GM23338 (cell line): ENCODE measurements at regions not wholly inside any gene's neighbourhood (a gene's known extent, or its start where the extent isn't known, plus 50 kb on each side); places are given as distances from the start of the nearest gene placed in this dataset.

ENCODE experiments used
- ATAC-seq: fragments of 200-7000 bp; cut with Tn5 transposase; 3 replicates; pipeline ENCODE4 v1.9.1; 2020
- DNase-seq: peaks from one replicate; pipeline ENCODE4 v3.0.0-alpha.2; 2015; ENCODE audit warnings: low spot score
- H2AFZ ChIP-seq: fragments of 200-600 bp; sonication (generic); 2 replicates; pipeline ENCODE4 v1.8.0; 2016; ENCODE audit warnings: antibody characterized with exemption, mild to moderate bottlenecking, moderate library complexity
- H3F3A ChIP-seq: fragments of 200-600 bp; sonication (generic); replicated peaks from 2 replicates; pipeline ENCODE4 v1.8.0; 2017; ENCODE audit warnings: antibody characterized with exemption, mixed run types, low read depth
- H3K27ac ChIP-seq: fragments of 200-600 bp; sonication (generic); 2 replicates; pipeline ENCODE4 v1.6.1; 2016; ENCODE audit warnings: low read depth
- H3K27me3 ChIP-seq: fragments of 200-600 bp; sonication (generic); 2 replicates; pipeline ENCODE4 v1.8.0; 2016; ENCODE audit warnings: mild to moderate bottlenecking, mixed run types, moderate library complexity; ENCODE audit not compliant: insufficient read depth
- H3K36me3 ChIP-seq: fragments of 200-600 bp; sonication (generic); 2 replicates; pipeline ENCODE4 v1.8.0; 2016; ENCODE audit warnings: mild to moderate bottlenecking; ENCODE audit not compliant: insufficient read depth
- H3K4me1 ChIP-seq: fragments of 200-600 bp; sonication (generic); 2 replicates; pipeline ENCODE4 v1.8.0; 2016; ENCODE audit warnings: mild to moderate bottlenecking, moderate library complexity; ENCODE audit not compliant: insufficient read depth
- H3K4me2 ChIP-seq: fragments of 200-600 bp; sonication (generic); 2 replicates; pipeline ENCODE4 v1.7.1; 2017; ENCODE audit warnings: mixed run types
- H3K4me3 ChIP-seq: fragments of 200-600 bp; sonication (generic); 2 replicates; pipeline ENCODE4 v1.6.1; 2016; ENCODE audit warnings: mixed run types
- H3K79me2 ChIP-seq: fragments of 200-600 bp; sonication (generic); replicated peaks from 2 replicates; pipeline ENCODE4 v1.8.0; 2017; ENCODE audit warnings: mild to moderate bottlenecking; ENCODE audit not compliant: insufficient read depth
- H3K9me2 ChIP-seq: fragments of 200-600 bp; sonication (generic); 2 replicates; pipeline ENCODE4 v1.8.0; 2017; ENCODE audit not compliant: insufficient read depth
- H4K20me1 ChIP-seq: fragments of 200-600 bp; sonication (generic); replicated peaks from 2 replicates; pipeline ENCODE4 v1.8.0; 2017; ENCODE audit warnings: mild to moderate bottlenecking; ENCODE audit not compliant: insufficient read depth
- H3K27ac Mint-ChIP-seq: 2 replicates; pipeline ENCODE4 v1.8.0; 2020; ENCODE audit warnings: inconsistent platforms, mild to moderate bottlenecking, moderate library complexity, mixed read lengths
- H3K27me3 Mint-ChIP-seq: 3 replicates; pipeline ENCODE4 v1.8.0; 2022; ENCODE audit warnings: low read depth, mild to moderate bottlenecking, moderate library complexity, mixed read lengths, inconsistent platforms; ENCODE audit not compliant: insufficient read depth, poor library complexity
- H3K36me3 Mint-ChIP-seq: 3 replicates; pipeline ENCODE4 v1.8.0; 2021; ENCODE audit warnings: low read depth, mild to moderate bottlenecking, inconsistent platforms, moderate library complexity, mixed read lengths
- H3K4me1 Mint-ChIP-seq: 3 replicates; pipeline ENCODE4 v1.8.0; 2020; ENCODE audit warnings: mild to moderate bottlenecking, inconsistent platforms, mixed read lengths
- H3K4me3 Mint-ChIP-seq: 3 replicates; pipeline ENCODE4 v1.8.0; 2021; ENCODE audit warnings: moderate library complexity, mild to moderate bottlenecking, inconsistent platforms, mixed read lengths
- H3K9me3 Mint-ChIP-seq: 3 replicates; pipeline ENCODE4 v1.8.0; 2020; ENCODE audit warnings: moderate library complexity, mild to moderate bottlenecking, inconsistent platforms, mixed read lengths
- CREB1 ChIP-seq: fragments of 250-450 bp; sonication (Bioruptor Pico); IDR thresholded peaks from 2 replicates; pipeline ENCODE4 v1.5.0; 2020; ENCODE audit warnings: low read depth, mild to moderate bottlenecking, moderate library complexity
- EZH2phosphoT487 ChIP-seq: fragments of 200-600 bp; sonication (generic); IDR thresholded peaks from one replicate; pipeline ENCODE4 v1.8.1; 2018; ENCODE audit warnings: antibody characterized with exemption; ENCODE audit not compliant: unreplicated experiment
- JUNB ChIP-seq: IDR thresholded peaks from one replicate; pipeline ENCODE4 v1.6.1; 2016; ENCODE audit warnings: antibody characterized with exemption; ENCODE audit not compliant: unreplicated experiment
- POLR2AphosphoS5 ChIP-seq: IDR thresholded peaks from 2 replicates; pipeline ENCODE4 v1.6.1; 2016; ENCODE audit warnings: antibody characterized with exemption, low read depth
- STAT1 ChIP-seq: IDR thresholded peaks from one replicate; pipeline ENCODE4 v1.6.1; 2016; ENCODE audit warnings: antibody characterized with exemption; ENCODE audit not compliant: unreplicated experiment
- TF ChIP-seq, protein P1 (sequence below), 2 experiments: fragments of 200-600 bp in 1 of 2; sonication (generic) in 1 of 2; conservative IDR thresholded peaks; 2 replicates each; pipeline versions ENCODE4 v1.5.1 to v1.6.1; 2016 to 2017; ENCODE audit warnings: antibody characterized with exemption in 2 of 2, low read depth in 2 of 2, mild to moderate bottlenecking in 2 of 2, moderate library complexity in 1 of 2
- TF ChIP-seq, protein P2 (sequence below): IDR thresholded peaks from 2 replicates; pipeline ENCODE4 v1.6.1; 2016; ENCODE audit warnings: antibody characterized with exemption
- TF ChIP-seq, protein P3 (sequence below): fragments of 250-450 bp; sonication (Bioruptor Pico); IDR thresholded peaks from 2 replicates; pipeline ENCODE4 v1.5.0; 2020; ENCODE audit warnings: mild to moderate bottlenecking, moderate library complexity

DNA sequence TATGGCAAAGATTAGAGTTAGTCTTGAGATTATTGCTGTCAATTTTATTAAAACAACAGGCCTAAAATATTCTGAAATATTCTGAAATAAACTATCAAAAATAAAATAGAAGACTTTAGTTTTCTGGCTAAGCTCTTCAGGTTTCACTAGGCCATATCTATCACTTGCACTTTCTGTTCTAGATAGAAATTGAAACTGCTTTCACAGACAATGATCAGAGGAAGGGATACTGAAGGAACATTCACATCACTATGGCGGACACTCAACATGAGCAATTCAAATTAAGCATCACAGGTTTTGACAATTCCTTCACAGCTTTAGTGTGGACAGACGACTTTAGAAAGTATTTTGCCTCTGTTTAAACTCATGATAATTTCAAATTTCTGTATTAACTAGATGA lies 586.4 kb upstream of the REG3G start:
- H3K4me3 Mint-ChIP-seq = no peak overlapping the region
- no peaks in the 10 kb centered on the region for H3K27me3 Mint-ChIP-seq
- H3K4me3 ChIP-seq = no peak overlapping the region
- no peaks in the 10 kb centered on the region for H3K9me3 Mint-ChIP-seq
- H3F3A ChIP-seq = no peaks in the 10 kb centered on the region
- no peaks in the 10 kb centered on the region for H3K79me2 ChIP-seq
- TF ChIP-seq, protein P1, sequence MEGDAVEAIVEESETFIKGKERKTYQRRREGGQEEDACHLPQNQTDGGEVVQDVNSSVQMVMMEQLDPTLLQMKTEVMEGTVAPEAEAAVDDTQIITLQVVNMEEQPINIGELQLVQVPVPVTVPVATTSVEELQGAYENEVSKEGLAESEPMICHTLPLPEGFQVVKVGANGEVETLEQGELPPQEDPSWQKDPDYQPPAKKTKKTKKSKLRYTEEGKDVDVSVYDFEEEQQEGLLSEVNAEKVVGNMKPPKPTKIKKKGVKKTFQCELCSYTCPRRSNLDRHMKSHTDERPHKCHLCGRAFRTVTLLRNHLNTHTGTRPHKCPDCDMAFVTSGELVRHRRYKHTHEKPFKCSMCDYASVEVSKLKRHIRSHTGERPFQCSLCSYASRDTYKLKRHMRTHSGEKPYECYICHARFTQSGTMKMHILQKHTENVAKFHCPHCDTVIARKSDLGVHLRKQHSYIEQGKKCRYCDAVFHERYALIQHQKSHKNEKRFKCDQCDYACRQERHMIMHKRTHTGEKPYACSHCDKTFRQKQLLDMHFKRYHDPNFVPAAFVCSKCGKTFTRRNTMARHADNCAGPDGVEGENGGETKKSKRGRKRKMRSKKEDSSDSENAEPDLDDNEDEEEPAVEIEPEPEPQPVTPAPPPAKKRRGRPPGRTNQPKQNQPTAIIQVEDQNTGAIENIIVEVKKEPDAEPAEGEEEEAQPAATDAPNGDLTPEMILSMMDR (conservative IDR thresholded peaks at IDR 0.05; ENCODE audit: low read depth in 2 of 2) = no peak
- no peak for TF ChIP-seq POLR2AphosphoS5
- TF ChIP-seq, protein P2, sequence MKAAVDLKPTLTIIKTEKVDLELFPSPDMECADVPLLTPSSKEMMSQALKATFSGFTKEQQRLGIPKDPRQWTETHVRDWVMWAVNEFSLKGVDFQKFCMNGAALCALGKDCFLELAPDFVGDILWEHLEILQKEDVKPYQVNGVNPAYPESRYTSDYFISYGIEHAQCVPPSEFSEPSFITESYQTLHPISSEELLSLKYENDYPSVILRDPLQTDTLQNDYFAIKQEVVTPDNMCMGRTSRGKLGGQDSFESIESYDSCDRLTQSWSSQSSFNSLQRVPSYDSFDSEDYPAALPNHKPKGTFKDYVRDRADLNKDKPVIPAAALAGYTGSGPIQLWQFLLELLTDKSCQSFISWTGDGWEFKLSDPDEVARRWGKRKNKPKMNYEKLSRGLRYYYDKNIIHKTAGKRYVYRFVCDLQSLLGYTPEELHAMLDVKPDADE = no peak
- no peak for TF ChIP-seq CREB1 (CRISPR knock-in tag)
- TF ChIP-seq JUNB = no peak
- DNase-seq = no peak
- no peaks in the 10 kb centered on the region for H3K36me3 Mint-ChIP-seq
- no peak overlapping the region for H3K27ac Mint-ChIP-seq
- H3K4me2 ChIP-seq = no peak overlapping the region
- H3K27ac ChIP-seq = no peak overlapping the region
- H3K4me1 ChIP-seq = no peaks in the 10 kb centered on the region
- no peaks in the 10 kb centered on the region for H4K20me1 ChIP-seq
- H3K36me3 ChIP-seq = no peaks in the 10 kb centered on the region
- H2AFZ ChIP-seq = no peak overlapping the region
- H3K9me2 ChIP-seq = no peaks in the 10 kb centered on the region
- no peaks in the 10 kb centered on the region for H3K4me1 Mint-ChIP-seq
- no peaks in the 10 kb centered on the region for H3K27me3 ChIP-seq
- ATAC-seq = no peak

DNA sequence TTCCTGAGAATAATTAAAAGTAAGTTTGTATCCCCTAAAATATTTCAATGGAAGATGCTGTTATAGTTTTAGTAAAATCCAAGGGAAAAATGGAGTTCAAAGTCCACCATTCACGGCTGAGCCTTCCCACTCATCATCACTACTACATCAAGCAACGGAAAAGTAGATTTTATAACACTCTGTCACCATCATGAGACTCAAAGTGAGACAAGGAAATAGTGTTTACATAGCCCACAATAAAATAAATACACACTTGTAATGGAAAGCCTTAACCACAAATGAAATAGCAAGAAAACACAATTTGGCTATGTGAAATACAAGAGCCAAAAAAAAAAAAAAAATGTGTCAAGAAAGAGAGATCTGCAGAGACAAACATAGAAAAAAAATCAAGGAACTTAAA lies 569.9 kb upstream of the REG3G start:
- DNase-seq (no peak), ATAC-seq (no peak)
- H3K27ac ChIP-seq = no peak overlapping the region
- H4K20me1 ChIP-seq = no peaks in the 10 kb centered on the region
- Mint-ChIP-seq H3K27me3 (peaks cover 2% of the 10 kb centered on the region), H3K27ac (no peak overlapping the region), H3K9me3 (no peaks in the 10 kb centered on the region), H3K4me3 (no peak overlapping the region), H3K36me3 (no peaks in the 10 kb centered on the region), H3K4me1 (no peaks in the 10 kb centered on the region)
- TF ChIP-seq STAT1 (no peak), EZH2phosphoT487 (no peak)
- no peaks in the 10 kb centered on the region for H3K27me3 ChIP-seq
- H3F3A ChIP-seq = no peaks in the 10 kb centered on the region
- H3K4me1 ChIP-seq = no peaks in the 10 kb centered on the region; the same call in 1 of the 2 replicates
- no peaks in the 10 kb centered on the region; the same call in 1 of the 2 replicates for H3K9me2 ChIP-seq
- no peak overlapping the region for H3K4me2 ChIP-seq
- no peak overlapping the region for H2AFZ ChIP-seq
- no peaks in the 10 kb centered on the region for H3K36me3 ChIP-seq
- no peaks in the 10 kb centered on the region for H3K79me2 ChIP-seq
- no peak overlapping the region for H3K4me3 ChIP-seq

DNA sequence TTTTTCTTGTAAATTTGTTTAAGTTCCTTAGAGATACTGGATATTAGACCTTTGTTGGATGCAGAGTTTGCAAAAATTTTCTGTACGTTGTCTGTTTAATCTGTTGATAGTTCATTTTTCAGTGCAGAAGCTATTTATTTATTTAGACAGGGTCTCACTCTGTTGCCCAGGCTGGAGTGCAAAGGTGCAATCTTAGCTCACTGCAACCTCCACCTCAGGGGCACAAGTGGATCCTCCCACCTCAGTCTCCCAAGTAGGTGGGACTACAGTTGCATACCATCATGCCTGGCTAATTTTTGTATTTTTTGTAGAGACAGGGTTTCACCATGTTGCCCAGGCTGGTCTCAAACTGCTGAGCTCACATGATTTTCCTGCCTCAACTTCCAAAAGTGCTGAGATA lies 568.2 kb upstream of the REG3G start:
- no peak overlapping the region for H2AFZ ChIP-seq
- no peaks in the 10 kb centered on the region for H3K36me3 Mint-ChIP-seq
- H3K9me2 ChIP-seq = no peaks in the 10 kb centered on the region; the same call in 1 of the 2 replicates
- H3K27me3 Mint-ChIP-seq = peaks cover under 1% of the 10 kb centered on the region
- H3K27ac ChIP-seq = no peak overlapping the region
- H3K4me3 ChIP-seq = no peak overlapping the region
- ATAC-seq = no peak
- no peaks in the 10 kb centered on the region for H3K79me2 ChIP-seq
- no peak for DNase-seq
- H4K20me1 ChIP-seq = no peaks in the 10 kb centered on the region
- no peaks in the 10 kb centered on the region for H3F3A ChIP-seq
- no peak overlapping the region for H3K4me3 Mint-ChIP-seq
- no peaks in the 10 kb centered on the region for H3K27me3 ChIP-seq
- H3K4me2 ChIP-seq = no peak overlapping the region
- no peaks in the 10 kb centered on the region for H3K4me1 ChIP-seq
- H3K36me3 ChIP-seq = no peaks in the 10 kb centered on the region
- H3K27ac Mint-ChIP-seq = no peak overlapping the region
- H3K4me1 Mint-ChIP-seq = no peaks in the 10 kb centered on the region
- H3K9me3 Mint-ChIP-seq = no peaks in the 10 kb centered on the region
- no peak for TF ChIP-seq POLR2AphosphoS5
- TF ChIP-seq, protein P3, sequence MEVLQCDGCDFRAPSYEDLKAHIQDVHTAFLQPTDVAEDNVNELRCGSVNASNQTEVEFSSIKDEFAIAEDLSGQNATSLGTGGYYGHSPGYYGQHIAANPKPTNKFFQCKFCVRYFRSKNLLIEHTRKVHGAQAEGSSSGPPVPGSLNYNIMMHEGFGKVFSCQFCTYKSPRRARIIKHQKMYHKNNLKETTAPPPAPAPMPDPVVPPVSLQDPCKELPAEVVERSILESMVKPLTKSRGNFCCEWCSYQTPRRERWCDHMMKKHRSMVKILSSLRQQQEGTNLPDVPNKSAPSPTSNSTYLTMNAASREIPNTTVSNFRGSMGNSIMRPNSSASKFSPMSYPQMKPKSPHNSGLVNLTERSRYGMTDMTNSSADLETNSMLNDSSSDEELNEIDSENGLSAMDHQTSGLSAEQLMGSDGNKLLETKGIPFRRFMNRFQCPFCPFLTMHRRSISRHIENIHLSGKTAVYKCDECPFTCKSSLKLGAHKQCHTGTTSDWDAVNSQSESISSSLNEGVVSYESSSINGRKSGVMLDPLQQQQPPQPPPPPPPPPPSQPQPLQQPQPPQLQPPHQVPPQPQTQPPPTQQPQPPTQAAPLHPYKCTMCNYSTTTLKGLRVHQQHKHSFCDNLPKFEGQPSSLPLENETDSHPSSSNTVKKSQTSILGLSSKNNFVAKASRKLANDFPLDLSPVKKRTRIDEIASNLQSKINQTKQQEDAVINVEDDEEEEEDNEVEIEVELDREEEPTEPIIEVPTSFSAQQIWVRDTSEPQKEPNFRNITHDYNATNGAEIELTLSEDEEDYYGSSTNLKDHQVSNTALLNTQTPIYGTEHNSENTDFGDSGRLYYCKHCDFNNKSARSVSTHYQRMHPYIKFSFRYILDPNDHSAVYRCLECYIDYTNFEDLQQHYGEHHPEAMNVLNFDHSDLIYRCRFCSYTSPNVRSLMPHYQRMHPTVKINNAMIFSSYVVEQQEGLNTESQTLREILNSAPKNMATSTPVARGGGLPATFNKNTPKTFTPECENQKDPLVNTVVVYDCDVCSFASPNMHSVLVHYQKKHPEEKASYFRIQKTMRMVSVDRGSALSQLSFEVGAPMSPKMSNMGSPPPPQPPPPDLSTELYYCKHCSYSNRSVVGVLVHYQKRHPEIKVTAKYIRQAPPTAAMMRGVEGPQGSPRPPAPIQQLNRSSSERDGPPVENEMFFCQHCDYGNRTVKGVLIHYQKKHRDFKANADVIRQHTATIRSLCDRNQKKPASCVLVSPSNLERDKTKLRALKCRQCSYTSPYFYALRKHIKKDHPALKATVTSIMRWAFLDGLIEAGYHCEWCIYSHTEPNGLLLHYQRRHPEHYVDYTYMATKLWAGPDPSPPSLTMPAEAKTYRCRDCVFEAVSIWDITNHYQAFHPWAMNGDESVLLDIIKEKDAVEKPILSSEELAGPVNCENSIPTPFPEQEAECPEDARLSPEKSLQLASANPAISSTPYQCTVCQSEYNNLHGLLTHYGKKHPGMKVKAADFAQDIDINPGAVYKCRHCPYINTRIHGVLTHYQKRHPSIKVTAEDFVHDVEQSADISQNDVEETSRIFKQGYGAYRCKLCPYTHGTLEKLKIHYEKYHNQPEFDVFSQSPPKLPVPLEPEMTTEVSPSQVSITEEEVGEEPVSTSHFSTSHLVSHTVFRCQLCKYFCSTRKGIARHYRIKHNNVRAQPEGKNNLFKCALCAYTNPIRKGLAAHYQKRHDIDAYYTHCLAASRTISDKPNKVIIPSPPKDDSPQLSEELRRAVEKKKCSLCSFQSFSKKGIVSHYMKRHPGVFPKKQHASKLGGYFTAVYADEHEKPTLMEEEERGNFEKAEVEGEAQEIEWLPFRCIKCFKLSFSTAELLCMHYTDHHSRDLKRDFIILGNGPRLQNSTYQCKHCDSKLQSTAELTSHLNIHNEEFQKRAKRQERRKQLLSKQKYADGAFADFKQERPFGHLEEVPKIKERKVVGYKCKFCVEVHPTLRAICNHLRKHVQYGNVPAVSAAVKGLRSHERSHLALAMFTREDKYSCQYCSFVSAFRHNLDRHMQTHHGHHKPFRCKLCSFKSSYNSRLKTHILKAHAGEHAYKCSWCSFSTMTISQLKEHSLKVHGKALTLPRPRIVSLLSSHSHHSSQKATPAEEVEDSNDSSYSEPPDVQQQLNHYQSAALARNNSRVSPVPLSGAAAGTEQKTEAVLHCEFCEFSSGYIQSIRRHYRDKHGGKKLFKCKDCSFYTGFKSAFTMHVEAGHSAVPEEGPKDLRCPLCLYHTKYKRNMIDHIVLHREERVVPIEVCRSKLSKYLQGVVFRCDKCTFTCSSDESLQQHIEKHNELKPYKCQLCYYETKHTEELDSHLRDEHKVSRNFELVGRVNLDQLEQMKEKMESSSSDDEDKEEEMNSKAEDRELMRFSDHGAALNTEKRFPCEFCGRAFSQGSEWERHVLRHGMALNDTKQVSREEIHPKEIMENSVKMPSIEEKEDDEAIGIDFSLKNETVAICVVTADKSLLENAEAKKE (CRISPR knock-in tag) = no peak
